ENCODE measurements at regions not wholly inside any gene's neighbourhood (a gene's known extent, or its start where the extent isn't known, plus 50 kb on each side); places are given as distances from the start of the nearest gene placed in this dataset.

DNA sequence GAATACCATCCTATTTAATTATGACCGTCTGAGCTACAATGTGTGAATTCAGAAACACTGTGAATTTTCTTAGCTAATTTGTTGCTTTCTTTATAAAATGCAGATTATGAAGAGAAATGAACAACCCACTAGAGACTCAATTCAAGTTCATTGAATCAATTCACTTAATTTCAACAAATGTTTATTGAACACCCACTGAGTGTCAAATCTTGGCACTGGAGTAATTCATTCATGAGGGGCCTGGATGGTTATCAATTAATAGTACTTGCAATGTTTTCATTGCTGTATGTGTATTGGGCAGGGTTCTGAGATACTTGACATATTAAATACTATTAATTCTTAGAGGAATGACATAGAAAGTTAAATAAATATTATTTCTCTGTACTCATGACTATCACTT, 789.4 kb downstream of the STPG2 start:
- Histone ChIP-seq H3K36me3 (ENCODE audit: control insufficient read depth in 2 of 2, insufficient read depth in 2 of 2, low read length in 2 of 2) (no peaks in the 10 kb centered on the region), H3K27me3 (ENCODE audit: control insufficient read depth in 2 of 2, insufficient read depth in 2 of 2, low read length in 2 of 2) (no peaks in the 10 kb centered on the region), H3K9ac (ENCODE audit: low read depth in 1 of 2, low read length in 2 of 2) (no peak overlapping the region), H3K9me3 (ENCODE audit: control insufficient read depth in 2 of 2, low read length in 2 of 2) (no peaks in the 10 kb centered on the region), H3K4me1 (ENCODE audit: control insufficient read depth in 2 of 2, insufficient read depth in 2 of 2, low read length in 2 of 2) (no peaks in the 10 kb centered on the region), H3K27ac (ENCODE audit: low read depth in 2 of 2, low read length in 2 of 2) (no peak overlapping the region), H3K4me3 (ENCODE audit: low read length in 2 of 2) (no peak overlapping the region)

DNA sequence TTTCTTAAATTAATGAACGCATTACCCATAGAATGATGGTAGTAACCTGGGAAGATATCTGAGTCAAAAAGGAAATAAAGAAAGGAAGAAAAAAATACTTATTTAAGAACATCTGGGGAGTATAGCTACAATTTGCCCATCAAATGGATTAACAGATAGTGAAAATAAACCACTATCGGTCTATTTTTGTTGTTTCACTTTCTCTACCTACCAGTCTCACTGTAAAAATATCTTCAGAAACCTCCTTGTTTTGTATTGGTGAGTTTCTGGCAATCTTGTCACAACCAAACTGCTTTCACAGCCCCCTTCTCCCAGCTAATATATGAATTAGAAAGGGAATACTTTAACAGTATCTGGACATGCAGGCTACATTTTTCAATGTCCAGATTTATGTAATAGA, 783.5 kb downstream of the STPG2 start:
- H3K27ac ChIP-seq (ENCODE audit: low read depth in 2 of 2, low read length in 2 of 2), result no peak overlapping the region
- H3K27me3 ChIP-seq (ENCODE audit: control insufficient read depth in 2 of 2, insufficient read depth in 2 of 2, low read length in 2 of 2), result no peaks in the 10 kb centered on the region
- no peaks in the 10 kb centered on the region for H3K4me1 ChIP-seq (ENCODE audit: control insufficient read depth in 2 of 2, insufficient read depth in 2 of 2, low read length in 2 of 2)
- no peak overlapping the region for H3K9ac ChIP-seq (ENCODE audit: low read depth in 1 of 2, low read length in 2 of 2)
- no peaks in the 10 kb centered on the region for H3K9me3 ChIP-seq (ENCODE audit: control insufficient read depth in 2 of 2, low read length in 2 of 2)
- H3K36me3 ChIP-seq (ENCODE audit: control insufficient read depth in 2 of 2, insufficient read depth in 2 of 2, low read length in 2 of 2), result no peaks in the 10 kb centered on the region
- no peak overlapping the region for H3K4me3 ChIP-seq (ENCODE audit: low read length in 2 of 2)

DNA sequence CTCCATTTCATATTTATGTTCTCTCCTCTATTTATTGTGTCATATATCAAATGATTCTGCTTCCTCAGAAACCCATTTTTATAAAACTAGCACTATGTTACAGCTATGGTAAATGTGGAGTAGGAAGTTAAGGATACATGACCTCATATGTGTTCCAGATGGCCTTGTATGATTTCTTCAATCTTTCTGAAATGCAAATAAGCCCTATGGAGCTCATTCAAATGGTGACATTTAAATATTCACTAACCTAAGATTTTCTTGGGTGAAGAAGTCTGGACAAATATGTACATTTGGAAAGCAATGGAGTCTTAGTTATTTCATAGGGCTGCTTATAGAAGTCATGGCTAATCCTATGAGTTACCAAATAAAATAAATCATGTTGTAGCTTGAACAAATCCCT, 782.5 kb downstream of the STPG2 start:
- Histone ChIP-seq H3K4me1 (ENCODE audit: control insufficient read depth in 2 of 2, insufficient read depth in 2 of 2, low read length in 2 of 2) (no peaks in the 10 kb centered on the region), H3K36me3 (ENCODE audit: control insufficient read depth in 2 of 2, insufficient read depth in 2 of 2, low read length in 2 of 2) (no peaks in the 10 kb centered on the region), H3K27me3 (ENCODE audit: control insufficient read depth in 2 of 2, insufficient read depth in 2 of 2, low read length in 2 of 2) (no peaks in the 10 kb centered on the region), H3K9ac (ENCODE audit: low read depth in 1 of 2, low read length in 2 of 2) (no peak overlapping the region), H3K4me3 (ENCODE audit: low read length in 2 of 2) (no peak overlapping the region), H3K27ac (ENCODE audit: low read depth in 2 of 2, low read length in 2 of 2) (no peak overlapping the region), H3K9me3 (ENCODE audit: control insufficient read depth in 2 of 2, low read length in 2 of 2) (no peaks in the 10 kb centered on the region)

DNA sequence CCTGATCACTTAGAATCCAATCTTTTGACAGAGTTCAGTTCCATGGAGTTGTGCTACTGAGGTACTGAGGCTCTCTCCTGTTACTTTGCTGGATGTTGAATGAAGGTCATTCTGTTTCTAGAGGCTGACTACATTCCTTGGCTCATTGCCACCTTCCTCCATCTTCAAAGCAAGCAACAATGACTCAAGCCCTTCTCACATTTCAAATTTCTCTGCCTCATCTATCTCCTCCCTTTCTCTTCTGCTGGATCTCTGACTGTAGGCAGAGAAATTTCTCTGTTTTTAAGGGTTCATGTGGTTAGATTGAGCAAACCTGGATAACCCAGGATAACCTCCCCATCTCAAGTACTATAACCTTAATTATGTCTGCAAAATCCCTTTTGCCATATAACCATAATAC, 775.4 kb downstream of the STPG2 start:
- no peaks in the 10 kb centered on the region for H3K4me1 ChIP-seq (ENCODE audit: control insufficient read depth in 2 of 2, insufficient read depth in 2 of 2, low read length in 2 of 2)
- no peaks in the 10 kb centered on the region for H3K9me3 ChIP-seq (ENCODE audit: control insufficient read depth in 2 of 2, low read length in 2 of 2)
- no peak overlapping the region for H3K27ac ChIP-seq (ENCODE audit: low read depth in 2 of 2, low read length in 2 of 2)
- no peaks in the 10 kb centered on the region for H3K27me3 ChIP-seq (ENCODE audit: control insufficient read depth in 2 of 2, insufficient read depth in 2 of 2, low read length in 2 of 2)
- no peak overlapping the region for H3K4me3 ChIP-seq (ENCODE audit: low read length in 2 of 2)
- no peaks in the 10 kb centered on the region for H3K36me3 ChIP-seq (ENCODE audit: control insufficient read depth in 2 of 2, insufficient read depth in 2 of 2, low read length in 2 of 2)
- no peak overlapping the region for H3K9ac ChIP-seq (ENCODE audit: low read depth in 1 of 2, low read length in 2 of 2)

DNA sequence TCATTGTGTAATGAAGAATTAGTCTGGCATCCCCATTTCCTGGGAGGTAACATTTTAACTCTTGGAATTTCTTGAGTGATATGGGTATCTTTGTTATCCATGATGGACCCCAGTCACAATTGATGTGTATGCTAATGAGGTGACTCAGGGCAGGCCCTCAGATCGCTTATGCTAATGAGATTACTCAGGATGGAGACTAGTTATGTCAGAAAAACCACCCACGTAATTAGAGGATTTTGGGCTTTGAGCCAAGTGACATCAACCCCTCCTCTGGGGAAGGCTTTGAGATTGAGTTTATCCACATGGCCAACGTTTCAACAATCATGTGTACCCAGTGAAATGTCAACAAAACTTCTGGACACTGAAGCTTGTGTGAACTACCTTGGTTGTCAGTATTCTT, 772.7 kb downstream of the STPG2 start:
- no peaks in the 10 kb centered on the region for H3K27me3 ChIP-seq (ENCODE audit: control insufficient read depth in 2 of 2, insufficient read depth in 2 of 2, low read length in 2 of 2)
- no peaks in the 10 kb centered on the region for H3K36me3 ChIP-seq (ENCODE audit: control insufficient read depth in 2 of 2, insufficient read depth in 2 of 2, low read length in 2 of 2)
- H3K27ac ChIP-seq (ENCODE audit: low read depth in 2 of 2, low read length in 2 of 2), result no peak overlapping the region
- H3K9ac ChIP-seq (ENCODE audit: low read depth in 1 of 2, low read length in 2 of 2), result no peak overlapping the region
- H3K4me3 ChIP-seq (ENCODE audit: low read length in 2 of 2), result no peak overlapping the region
- no peaks in the 10 kb centered on the region for H3K9me3 ChIP-seq (ENCODE audit: control insufficient read depth in 2 of 2, low read length in 2 of 2)
- no peaks in the 10 kb centered on the region for H3K4me1 ChIP-seq (ENCODE audit: control insufficient read depth in 2 of 2, insufficient read depth in 2 of 2, low read length in 2 of 2)

DNA sequence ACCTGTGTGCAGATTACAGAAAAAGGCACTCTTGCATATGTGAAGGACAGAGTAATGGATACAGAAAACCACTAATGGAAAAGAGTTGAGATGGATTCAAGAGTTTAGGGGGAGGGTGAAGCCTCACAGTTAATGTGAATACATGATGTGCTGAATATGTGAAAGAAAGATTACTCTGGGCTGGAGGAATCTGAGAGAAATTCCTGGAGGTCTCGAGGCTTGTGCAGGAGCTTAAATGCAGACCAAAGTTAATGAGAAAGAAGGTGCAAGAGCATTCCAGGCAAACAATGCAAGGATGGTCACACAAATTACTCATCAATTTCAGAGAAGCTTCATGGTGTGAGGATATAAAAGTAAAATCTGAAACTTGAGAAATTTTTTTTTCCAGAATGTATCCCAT, 768.8 kb downstream of the STPG2 start:
- H3K4me1 ChIP-seq (ENCODE audit: control insufficient read depth in 2 of 2, insufficient read depth in 2 of 2, low read length in 2 of 2), result no peaks in the 10 kb centered on the region
- H3K9ac ChIP-seq (ENCODE audit: low read depth in 1 of 2, low read length in 2 of 2), result no peak overlapping the region
- no peaks in the 10 kb centered on the region for H3K27me3 ChIP-seq (ENCODE audit: control insufficient read depth in 2 of 2, insufficient read depth in 2 of 2, low read length in 2 of 2)
- no peak overlapping the region for H3K27ac ChIP-seq (ENCODE audit: low read depth in 2 of 2, low read length in 2 of 2)
- no peaks in the 10 kb centered on the region for H3K36me3 ChIP-seq (ENCODE audit: control insufficient read depth in 2 of 2, insufficient read depth in 2 of 2, low read length in 2 of 2)
- H3K4me3 ChIP-seq (ENCODE audit: low read length in 2 of 2), result no peak overlapping the region
- H3K9me3 ChIP-seq (ENCODE audit: control insufficient read depth in 2 of 2, low read length in 2 of 2), result no peaks in the 10 kb centered on the region

DNA sequence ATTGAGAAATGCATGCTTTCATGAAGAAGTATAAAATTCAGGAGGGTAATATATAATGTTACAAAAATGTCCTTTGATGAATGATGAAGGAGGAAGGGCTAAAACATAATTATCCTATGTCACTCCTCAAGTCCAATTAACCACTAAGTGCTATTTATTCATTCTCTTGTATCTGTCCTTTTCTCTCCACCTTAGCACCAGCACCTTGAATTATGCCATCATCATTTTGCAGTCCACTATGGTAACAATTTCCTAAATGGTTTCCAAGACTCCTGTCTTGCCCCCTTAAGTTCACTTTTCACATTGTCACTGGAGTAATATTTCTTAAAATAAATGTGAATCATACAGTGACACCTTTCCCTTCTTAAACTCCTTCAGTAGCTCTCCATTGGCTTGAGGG, 756.3 kb downstream of the STPG2 start:
- no peak overlapping the region for H3K9ac ChIP-seq (ENCODE audit: low read depth in 1 of 2, low read length in 2 of 2)
- H3K27me3 ChIP-seq (ENCODE audit: control insufficient read depth in 2 of 2, insufficient read depth in 2 of 2, low read length in 2 of 2), result no peaks in the 10 kb centered on the region
- H3K27ac ChIP-seq (ENCODE audit: low read depth in 2 of 2, low read length in 2 of 2), result no peak overlapping the region
- H3K36me3 ChIP-seq (ENCODE audit: control insufficient read depth in 2 of 2, insufficient read depth in 2 of 2, low read length in 2 of 2), result no peaks in the 10 kb centered on the region
- H3K4me1 ChIP-seq (ENCODE audit: control insufficient read depth in 2 of 2, insufficient read depth in 2 of 2, low read length in 2 of 2), result no peaks in the 10 kb centered on the region
- H3K9me3 ChIP-seq (ENCODE audit: control insufficient read depth in 2 of 2, low read length in 2 of 2), result no peaks in the 10 kb centered on the region
- no peak overlapping the region for H3K4me3 ChIP-seq (ENCODE audit: low read length in 2 of 2)

DNA sequence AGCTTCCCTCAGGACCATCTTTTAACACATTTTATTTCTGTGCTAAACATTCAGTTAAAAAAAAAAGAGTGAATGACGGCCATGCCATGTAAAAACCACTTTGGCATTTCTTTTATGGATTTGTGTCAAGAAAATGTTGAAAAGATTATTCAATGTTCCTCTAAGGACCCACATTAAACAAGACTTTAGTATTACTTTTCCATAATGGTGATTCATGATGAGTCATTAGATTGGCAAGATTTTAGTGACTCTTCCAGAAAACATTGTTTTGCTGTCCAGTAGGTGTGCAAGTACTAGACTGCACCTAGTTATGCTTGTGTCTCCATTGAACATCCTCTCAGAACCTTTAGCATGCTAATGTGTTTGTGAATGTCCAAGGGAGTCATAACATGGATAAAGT, 748.6 kb downstream of the STPG2 start:
- Histone ChIP-seq H3K9me3 (ENCODE audit: control insufficient read depth in 2 of 2, low read length in 2 of 2) (no peaks in the 10 kb centered on the region), H3K27ac (ENCODE audit: low read depth in 2 of 2, low read length in 2 of 2) (no peak overlapping the region), H3K9ac (ENCODE audit: low read depth in 1 of 2, low read length in 2 of 2) (no peak overlapping the region), H3K4me3 (ENCODE audit: low read length in 2 of 2) (no peak overlapping the region), H3K4me1 (ENCODE audit: control insufficient read depth in 2 of 2, insufficient read depth in 2 of 2, low read length in 2 of 2) (no peaks in the 10 kb centered on the region), H3K36me3 (ENCODE audit: control insufficient read depth in 2 of 2, insufficient read depth in 2 of 2, low read length in 2 of 2) (no peaks in the 10 kb centered on the region), H3K27me3 (ENCODE audit: control insufficient read depth in 2 of 2, insufficient read depth in 2 of 2, low read length in 2 of 2) (no peaks in the 10 kb centered on the region)

DNA sequence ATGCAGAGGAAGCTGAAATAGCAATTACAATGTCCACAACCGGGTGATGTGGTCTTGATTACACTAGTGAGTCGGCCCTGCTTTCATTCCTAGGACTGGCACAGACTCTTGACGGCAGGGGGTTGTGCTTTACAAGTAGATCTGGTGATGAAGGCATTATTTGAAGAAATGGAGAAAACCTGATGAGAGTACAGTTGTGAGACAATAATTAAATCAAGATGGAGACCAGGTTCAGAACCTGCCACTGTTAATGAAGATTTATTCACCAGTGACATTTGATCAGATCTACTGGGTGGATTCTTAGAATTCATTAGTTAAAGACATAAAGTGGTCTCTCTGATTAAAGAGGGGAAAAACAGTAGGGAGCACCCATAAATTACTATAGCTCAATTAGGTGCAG, 747.2 kb downstream of the STPG2 start:
- Histone ChIP-seq H3K4me3 (ENCODE audit: low read length in 2 of 2) (no peak overlapping the region), H3K9ac (ENCODE audit: low read depth in 1 of 2, low read length in 2 of 2) (no peak overlapping the region), H3K27ac (ENCODE audit: low read depth in 2 of 2, low read length in 2 of 2) (no peak overlapping the region), H3K36me3 (ENCODE audit: control insufficient read depth in 2 of 2, insufficient read depth in 2 of 2, low read length in 2 of 2) (no peaks in the 10 kb centered on the region), H3K27me3 (ENCODE audit: control insufficient read depth in 2 of 2, insufficient read depth in 2 of 2, low read length in 2 of 2) (no peaks in the 10 kb centered on the region), H3K9me3 (ENCODE audit: control insufficient read depth in 2 of 2, low read length in 2 of 2) (no peaks in the 10 kb centered on the region), H3K4me1 (ENCODE audit: control insufficient read depth in 2 of 2, insufficient read depth in 2 of 2, low read length in 2 of 2) (no peaks in the 10 kb centered on the region)

DNA sequence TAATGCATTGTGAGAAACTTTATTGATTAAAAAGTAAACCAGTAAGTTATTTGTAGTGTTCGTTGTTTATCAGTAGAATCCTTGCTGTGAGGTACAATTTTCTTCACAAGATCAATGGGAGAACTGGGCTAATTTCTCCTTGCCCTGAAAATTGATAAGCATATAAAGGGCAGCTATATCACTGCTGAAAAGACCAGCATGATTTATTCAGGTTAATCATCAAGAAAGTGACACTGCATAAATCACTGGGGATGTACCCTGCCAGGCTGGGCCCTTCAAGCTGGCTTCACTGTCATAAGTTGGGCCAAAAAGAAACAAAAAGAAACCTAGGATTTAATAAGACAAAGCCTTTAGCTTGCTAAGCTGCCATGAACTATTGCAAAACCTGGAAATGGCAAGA, 746.7 kb downstream of the STPG2 start:
- H3K9me3 ChIP-seq (ENCODE audit: control insufficient read depth in 2 of 2, low read length in 2 of 2), result no peaks in the 10 kb centered on the region
- no peak overlapping the region for H3K9ac ChIP-seq (ENCODE audit: low read depth in 1 of 2, low read length in 2 of 2)
- H3K27ac ChIP-seq (ENCODE audit: low read depth in 2 of 2, low read length in 2 of 2), result no peak overlapping the region
- no peaks in the 10 kb centered on the region for H3K27me3 ChIP-seq (ENCODE audit: control insufficient read depth in 2 of 2, insufficient read depth in 2 of 2, low read length in 2 of 2)
- no peaks in the 10 kb centered on the region for H3K4me1 ChIP-seq (ENCODE audit: control insufficient read depth in 2 of 2, insufficient read depth in 2 of 2, low read length in 2 of 2)
- no peak overlapping the region for H3K4me3 ChIP-seq (ENCODE audit: low read length in 2 of 2)
- H3K36me3 ChIP-seq (ENCODE audit: control insufficient read depth in 2 of 2, insufficient read depth in 2 of 2, low read length in 2 of 2), result no peaks in the 10 kb centered on the region

DNA sequence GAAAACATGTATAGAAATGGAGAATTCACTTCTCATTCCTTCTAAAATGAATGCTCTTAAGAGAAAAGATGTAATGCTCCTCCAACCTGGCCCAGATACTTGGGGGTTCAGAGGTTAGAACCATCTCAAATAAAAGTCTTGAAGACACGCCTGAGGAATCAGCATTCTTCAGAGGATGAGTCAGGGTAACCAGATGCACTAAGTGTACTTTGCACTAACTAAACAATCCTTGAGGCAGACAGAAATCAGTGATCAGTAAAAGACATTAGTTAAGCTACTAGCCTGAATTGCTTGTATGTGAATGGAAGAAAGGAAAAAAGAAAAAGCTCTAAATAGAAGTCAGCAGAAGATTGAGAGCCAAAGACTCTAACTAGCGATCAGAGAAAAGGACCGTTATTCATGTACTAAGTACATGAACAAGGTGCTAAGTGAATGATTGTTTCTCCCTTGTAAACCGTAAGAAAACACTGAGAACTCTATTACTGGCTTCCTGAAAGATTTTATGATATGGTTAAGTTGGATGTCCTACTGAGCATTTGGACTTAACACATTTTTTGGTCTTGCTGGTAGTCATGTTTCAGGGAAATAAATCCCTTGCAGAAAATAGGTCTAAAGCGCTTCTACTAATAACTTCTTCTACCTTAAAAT, 738.3 kb downstream of the STPG2 start:
- Histone ChIP-seq H3K9ac (ENCODE audit: low read depth in 1 of 2, low read length in 2 of 2) (no peak overlapping the region), H3K27ac (ENCODE audit: low read depth in 2 of 2, low read length in 2 of 2) (no peak overlapping the region), H3K9me3 (ENCODE audit: control insufficient read depth in 2 of 2, low read length in 2 of 2) (no peaks in the 10 kb centered on the region), H3K27me3 (ENCODE audit: control insufficient read depth in 2 of 2, insufficient read depth in 2 of 2, low read length in 2 of 2) (no peaks in the 10 kb centered on the region), H3K4me3 (ENCODE audit: low read length in 2 of 2) (no peak overlapping the region), H3K36me3 (ENCODE audit: control insufficient read depth in 2 of 2, insufficient read depth in 2 of 2, low read length in 2 of 2) (no peaks in the 10 kb centered on the region), H3K4me1 (ENCODE audit: control insufficient read depth in 2 of 2, insufficient read depth in 2 of 2, low read length in 2 of 2) (no peaks in the 10 kb centered on the region)
